HG03354 (cell line): ENCODE measurements at regions not wholly inside any gene's neighbourhood (a gene's known extent, or its start where the extent isn't known, plus 50 kb on each side); places are given as distances from the start of the nearest gene placed in this dataset.
"Not testable (repeated sequence)": the region's sequence is repeated elsewhere in the genome, so short reads cannot be mapped to it uniquely, and the experiment has no call there.

Experiments used
- ATAC-seq: cut with Tn5 transposase; IDR thresholded peaks from one replicate; pipeline ENCODE4 v1.9.1; 2021; ENCODE audit warnings: mild to moderate bottlenecking; ENCODE audit not compliant: unreplicated experiment, poor library complexity, severe bottlenecking

GRCh38 chr2:53095664-53096063 lies 671.9 kb upstream of the CHAC2 start:
- ATAC-seq: no peak

- ATAC-seq: no peak
Measured at GRCh38 chr2:53095227-53095626, 672.4 kb upstream of the CHAC2 start.

DNA sequence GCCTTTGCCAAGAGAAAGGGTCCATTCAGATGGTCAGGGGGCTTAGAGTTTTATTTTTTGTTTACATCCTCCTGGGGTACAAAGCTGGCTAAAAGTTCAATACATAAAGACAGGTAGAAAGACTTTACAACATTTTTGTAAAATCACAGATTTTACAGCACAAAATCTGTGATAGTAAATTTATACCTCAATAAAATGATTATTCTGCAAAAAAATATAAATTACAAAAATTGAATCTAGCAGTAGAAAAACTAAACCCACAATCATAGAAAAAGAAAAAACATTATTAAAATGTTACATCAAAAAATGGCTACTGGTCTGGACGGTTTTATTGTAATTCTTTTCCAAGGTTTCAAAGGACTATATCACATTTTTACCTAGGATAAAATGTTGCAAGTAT lies 674.2 kb upstream of the CHAC2 start:
- ATAC-seq: no peak

GRCh38 chr2:53091183-53091582 lies 676.4 kb upstream of the CHAC2 start:
- no peak for ATAC-seq

- no peak for ATAC-seq
Measured at GRCh38 chr2:53087874-53088461, 679.6 kb upstream of the CHAC2 start.

DNA sequence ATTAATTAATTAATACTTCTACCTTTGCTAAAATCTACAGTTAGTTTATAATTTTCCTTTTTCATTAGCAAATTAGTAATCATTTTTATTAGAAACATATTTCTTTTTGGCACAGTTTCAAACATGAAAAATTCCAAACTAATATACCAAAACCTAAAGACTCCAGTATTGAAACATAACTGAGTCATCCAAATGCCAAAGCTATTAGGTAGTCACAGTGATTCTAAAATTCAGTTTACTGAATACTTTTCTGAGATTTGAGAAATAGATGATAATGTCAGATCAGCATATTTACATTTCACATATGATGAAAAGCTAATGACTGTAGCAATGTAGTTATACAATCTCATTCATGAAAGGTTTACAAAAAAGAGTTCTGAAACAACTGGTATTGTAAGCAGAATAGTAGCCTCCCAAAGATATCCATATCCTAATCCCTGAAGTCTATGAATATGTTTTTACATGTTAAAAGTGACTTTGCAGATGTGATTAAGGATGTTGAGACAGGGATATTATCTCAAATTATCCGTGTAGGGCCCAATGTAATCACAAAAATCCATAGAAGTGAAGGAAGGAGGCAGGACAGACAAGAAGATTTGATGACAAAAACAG lies 680.2 kb upstream of the CHAC2 start:
- no peak for ATAC-seq

DNA sequence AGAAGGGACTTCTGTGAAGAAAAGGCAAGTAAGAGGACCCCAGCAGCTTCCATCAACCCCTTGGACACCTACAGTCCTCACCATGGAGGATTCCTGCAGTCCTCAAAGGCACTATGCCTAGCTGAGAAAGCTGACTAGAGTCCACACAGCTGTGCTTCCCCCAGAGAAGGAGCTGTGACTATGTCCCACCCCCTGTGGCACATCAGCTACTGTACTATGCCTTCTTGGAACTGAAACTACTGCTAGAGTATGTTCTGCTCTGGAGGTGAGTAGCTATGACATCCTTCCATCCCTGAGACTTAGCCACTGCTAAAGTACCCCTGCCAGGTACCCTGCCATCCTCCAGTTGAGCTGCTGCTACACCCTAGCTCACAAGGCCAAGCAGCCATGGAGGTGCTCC lies 690.2 kb upstream of the CHAC2 start:
- no peak for ATAC-seq

GRCh38 chr2:53075760-53076159 lies 691.8 kb upstream of the CHAC2 start:
- ATAC-seq: no peak

DNA sequence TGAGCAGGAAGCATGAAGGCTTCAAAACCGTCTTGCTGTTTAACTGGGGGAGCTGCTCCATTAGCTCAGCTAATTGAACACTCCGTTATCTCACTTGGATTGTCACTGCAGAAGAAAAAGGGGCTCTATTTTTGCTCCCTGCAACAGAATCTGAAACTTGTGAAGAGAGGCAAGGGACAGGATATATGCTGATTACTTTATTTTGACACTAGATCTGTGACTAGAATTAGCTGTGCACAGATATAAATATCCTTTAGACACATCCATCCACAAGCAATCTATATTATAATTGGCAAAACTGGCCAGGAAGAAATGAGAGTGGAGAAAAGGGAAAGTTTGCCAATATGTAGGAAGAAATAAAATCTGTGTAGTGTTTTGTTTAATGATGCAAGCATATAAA lies 700.1 kb upstream of the CHAC2 start:
- no peak for ATAC-seq

- no peak for ATAC-seq
Measured at GRCh38 chr2:53067056-53067455, 700.5 kb upstream of the CHAC2 start.

- no peak for ATAC-seq
Measured at GRCh38 chr2:53064154-53064553, 703.5 kb upstream of the CHAC2 start.

DNA sequence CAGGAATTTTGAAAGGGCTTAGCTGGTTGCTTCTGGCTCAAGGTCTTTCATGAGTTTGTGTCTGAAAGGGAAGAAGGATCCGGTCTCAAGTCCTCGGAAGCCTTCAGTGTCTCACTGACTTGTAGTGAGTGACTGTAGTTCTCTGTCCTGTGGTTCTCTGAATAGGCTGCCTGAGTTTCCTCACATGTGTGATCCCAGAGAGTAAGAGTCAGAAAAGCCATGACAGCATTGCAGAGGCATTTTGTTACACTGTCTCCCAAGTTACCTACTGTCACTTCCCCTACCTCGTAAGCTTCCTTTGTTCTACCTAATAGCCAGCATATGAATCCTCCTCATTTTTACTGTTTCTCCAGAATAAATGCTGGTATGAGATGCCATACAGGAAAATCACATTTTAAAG lies 709.1 kb upstream of the CHAC2 start:
- ATAC-seq: no peak

DNA sequence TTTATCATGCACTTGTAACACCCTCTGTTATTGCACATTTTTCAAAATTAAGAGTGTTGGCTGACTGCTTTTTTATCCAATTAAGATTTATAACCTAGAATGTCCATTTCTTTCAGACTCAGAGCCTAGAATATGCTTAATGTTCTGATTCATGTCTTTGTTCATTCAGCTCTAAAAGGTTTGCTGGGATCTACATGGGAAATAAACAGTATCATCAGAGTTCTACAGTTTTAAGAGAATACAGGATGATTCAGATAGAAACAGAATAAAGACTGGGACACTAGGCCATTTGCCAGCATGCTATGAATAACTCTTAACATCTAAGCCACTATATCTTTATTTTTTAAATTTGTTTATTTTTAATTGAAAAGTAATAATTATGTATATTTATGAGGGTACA lies 713.7 kb upstream of the CHAC2 start:
- no peak for ATAC-seq

- ATAC-seq: no peak
Measured at GRCh38 chr2:53051157-53051556, 716.4 kb upstream of the CHAC2 start.

GRCh38 chr2:53040536-53041229 lies 726.9 kb upstream of the CHAC2 start:
- ATAC-seq: no peak

GRCh38 chr2:53036196-53036595 lies 731.4 kb upstream of the CHAC2 start:
- ATAC-seq: no peak

DNA sequence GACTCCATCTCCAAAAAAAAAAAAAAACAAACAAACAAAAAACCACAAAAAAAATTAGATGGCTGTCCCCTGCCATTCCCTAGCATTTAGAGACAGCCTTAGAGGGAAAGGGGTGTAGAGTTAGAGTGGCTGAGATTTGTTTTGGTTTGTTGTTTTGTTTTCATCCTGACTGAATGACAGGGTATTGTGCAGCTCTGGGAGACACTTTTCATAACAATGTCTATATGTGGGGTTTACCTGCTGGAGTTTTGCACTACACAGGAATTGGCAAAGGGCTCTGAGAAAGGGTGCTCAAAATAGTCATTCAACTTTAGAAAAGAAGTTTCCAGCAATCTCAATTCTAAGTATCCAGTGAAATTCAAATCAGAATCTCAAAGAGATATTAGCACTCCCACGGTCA lies 732.5 kb upstream of the CHAC2 start:
- ATAC-seq: no peak

GRCh38 chr2:53033411-53033810 lies 734.2 kb upstream of the CHAC2 start:
- ATAC-seq: no peak

DNA sequence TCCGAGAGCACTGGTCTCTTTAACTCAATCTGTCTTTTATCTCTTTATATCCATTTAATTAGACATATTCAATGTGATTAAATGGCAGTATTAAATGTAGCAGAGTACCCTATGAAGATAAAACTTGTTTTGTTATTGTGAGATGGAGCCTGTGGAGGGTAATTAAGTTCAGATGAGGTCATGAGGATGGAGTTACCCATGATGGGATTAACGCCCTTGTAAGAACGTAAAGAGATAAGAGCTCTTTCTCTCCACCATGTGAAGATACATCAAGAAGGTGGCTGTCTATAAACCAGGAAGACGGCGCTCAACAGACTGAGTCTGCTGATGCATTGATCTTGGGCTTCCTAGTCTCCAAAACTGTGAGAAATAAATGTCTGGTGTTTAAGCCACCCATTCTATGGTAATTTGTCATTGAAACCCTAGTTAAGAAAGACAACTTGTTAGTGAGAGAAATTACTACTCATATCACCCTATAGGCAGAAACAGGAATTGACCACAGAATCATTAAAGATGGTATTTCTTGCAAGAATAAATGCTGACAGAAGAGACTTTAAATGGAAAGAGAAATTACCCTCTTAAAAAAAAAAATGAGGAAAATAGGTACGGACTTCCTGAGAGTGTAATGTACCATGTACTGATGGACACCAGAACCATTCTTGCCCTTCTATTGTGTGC lies 738.7 kb upstream of the CHAC2 start:
- ATAC-seq: no peak

GRCh38 chr2:53028225-53028624 lies 739.4 kb upstream of the CHAC2 start:
- ATAC-seq: no peak

GRCh38 chr2:53022248-53022647 lies 745.4 kb upstream of the CHAC2 start:
- ATAC-seq: not testable (repeated sequence)
